ENCODE measurements at regions not wholly inside any gene's neighbourhood (a gene's known extent, or its start where the extent isn't known, plus 50 kb on each side); places are given as distances from the start of the nearest gene placed in this dataset.
A peak's percentile ranks its signal among the peaks of the same experiment; 100 is the strongest.

DNA sequence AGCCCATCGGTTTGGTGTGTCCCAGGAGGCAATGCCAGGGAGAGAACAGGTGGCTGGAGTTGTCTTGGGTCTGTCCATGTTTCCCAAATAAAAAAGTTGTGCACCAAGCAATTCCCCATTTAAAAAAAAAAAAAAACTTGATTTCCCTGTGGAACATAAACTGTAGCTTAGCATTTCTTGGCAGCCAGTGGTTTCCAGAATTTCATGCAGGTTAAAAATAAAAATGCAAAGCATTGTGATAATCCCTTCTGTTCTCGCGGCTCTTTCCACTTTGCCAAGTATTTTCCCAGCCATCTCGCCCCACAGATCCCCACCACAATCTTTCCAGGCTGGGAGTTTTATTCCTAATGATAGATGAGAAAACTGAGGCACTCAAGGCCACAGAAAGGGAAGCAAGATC, 51.4 kb upstream of the MSX1 start:
- no peak for DNase-seq (ENCODE audit: low spot score)

DNA sequence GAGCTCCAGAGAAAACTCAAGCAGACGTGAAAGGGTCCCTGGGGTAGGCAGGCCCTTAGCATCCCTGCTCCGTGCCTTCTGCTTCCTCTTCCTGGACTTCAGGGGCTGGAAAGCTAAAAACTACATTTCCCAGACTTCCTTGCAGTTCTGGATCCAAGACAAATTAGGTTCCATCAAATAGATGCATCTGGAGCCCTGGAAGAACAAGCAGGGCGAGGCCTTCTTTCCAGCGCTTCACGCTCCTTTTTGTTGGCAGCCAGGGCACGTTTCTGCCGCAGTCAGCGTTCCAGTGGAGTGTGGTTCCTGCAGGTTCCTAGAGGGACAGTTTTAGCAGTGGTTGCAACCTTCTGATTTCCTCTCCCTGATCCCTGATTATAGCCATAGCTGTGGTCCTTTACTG, 53.6 kb upstream of the MSX1 start:
- DNase-seq (ENCODE audit: low spot score): no peak

DNA sequence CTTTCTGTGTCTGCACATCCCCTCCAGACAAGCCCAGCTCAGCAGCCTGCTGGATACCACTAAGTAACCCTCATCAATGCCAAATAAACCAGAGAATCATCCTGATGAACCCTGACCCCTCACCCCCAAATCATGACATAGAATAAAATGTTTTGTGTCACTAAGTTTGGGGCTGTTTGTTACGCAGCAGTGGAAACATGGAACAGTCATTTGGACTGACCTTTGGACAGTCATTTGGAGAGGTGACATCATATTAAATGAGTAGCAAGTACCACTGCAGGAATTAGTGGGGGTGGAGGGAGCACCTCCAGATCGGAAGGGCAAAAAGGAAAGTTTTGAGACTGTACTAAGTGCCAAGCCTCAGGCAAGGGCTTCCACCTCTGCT, 55.6 kb upstream of the MSX1 start:
- DNase-seq (ENCODE audit: low spot score): no peak

DNA sequence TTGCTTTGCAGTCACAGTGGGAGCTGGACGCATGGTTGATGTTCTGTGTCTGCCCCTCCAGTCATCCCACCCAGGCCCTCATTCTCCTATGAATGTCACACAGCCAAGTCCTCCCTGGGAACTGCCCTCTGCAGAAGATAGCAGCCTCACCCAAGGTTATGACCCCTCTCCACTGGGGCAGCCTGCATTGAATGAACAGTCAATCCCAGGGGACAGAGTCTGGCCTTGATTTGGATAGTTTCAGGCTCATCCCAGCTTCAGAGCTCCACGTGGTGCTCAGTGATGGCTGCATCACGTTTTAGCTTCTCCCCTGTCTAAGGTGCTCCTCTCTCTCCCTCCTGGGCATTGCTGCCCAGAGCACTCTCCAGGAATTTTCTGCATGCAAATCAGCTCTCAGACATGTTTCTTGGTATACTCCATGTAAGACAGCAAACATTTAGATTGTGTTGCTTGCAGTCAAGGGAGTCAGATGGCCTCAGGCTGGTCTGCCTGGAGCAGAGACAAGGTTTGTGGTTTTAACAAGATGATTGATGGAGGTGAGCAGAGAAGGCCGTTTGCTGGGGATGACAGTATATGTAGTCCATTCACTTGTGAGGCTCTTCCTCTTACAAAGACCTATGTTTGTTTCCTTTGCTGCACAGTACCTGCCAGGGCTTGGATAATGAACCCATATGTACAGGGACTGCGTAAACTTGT, 56.1 kb upstream of the MSX1 start:
- DNase-seq (ENCODE audit: low spot score): no peak

DNA sequence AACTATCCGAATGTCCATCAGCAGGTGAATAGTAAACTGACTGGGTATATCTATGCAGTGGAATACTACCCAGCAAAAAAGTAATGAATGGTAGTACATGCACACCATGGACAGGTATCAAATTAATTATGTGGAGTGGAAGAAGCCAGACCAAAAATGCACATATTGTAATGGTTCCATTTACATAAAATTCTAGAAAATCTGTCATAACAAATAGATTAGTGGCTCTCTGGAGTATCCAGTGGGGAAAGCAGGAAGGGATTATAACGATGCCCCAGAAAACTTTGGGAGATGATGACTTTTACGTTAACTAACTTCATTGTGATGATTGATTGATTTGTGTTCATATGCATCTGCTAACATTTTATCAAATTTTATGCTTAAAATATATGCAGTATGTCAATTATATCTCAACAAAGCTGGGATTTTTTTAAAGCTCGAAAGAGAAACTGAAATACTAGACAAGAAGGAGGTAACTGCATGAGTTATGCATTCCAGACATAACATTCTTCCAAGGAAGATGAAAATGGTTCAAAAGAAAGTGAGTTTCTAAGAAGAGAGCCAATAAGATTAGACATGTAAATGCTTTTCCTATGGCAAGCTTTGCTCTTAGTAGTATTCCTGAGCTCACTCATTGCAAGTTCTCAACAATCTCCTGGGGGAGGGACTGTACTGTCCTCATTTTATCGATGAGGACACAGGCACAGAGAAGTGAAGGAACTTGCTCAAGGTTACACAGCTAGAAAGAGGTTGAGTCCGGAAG, 58.6 kb upstream of the MSX1 start:
- peak; percentile 79 for DNase-seq (ENCODE audit: low spot score)

DNA sequence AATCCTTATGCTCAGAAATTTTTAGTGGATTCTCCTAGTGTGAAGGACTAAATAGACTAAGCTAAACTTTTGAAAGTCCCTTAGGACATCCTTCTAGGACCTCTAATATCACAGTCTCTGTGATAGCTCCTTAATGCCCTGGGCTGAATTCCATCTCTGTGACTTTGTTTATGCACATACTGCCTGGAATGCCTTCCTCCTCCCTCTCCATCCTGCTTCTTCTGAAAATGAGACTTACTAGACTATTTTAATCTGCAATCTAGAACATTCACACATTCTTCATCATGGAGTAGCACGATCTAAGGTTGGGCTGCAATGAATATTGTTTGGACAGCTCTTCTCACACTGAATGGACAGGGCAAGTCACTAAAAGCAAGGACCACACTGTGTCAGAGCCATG, 65.0 kb upstream of the MSX1 start:
- DNase-seq (ENCODE audit: low spot score): no peak

DNA sequence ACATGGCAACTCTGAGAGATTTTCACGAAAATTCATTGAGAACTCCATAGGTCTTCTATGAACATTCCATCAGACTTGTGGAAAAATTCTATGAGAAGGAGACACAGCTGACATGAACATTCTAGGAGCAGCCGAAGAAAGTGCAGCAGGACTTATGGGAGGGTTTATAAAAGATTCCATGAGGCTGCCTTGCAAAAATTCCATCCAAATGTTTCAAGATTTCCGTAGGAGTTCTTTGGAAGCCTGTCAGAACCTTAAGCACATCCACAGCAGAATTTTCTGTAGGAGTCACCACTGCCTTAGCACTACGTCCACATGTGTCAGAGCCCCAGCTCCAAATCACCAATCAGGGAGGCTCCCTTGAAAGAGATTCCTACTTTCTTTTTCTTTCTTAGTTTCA, 67.0 kb upstream of the MSX1 start:
- peak; percentile 87 for DNase-seq (ENCODE audit: low spot score)

DNA sequence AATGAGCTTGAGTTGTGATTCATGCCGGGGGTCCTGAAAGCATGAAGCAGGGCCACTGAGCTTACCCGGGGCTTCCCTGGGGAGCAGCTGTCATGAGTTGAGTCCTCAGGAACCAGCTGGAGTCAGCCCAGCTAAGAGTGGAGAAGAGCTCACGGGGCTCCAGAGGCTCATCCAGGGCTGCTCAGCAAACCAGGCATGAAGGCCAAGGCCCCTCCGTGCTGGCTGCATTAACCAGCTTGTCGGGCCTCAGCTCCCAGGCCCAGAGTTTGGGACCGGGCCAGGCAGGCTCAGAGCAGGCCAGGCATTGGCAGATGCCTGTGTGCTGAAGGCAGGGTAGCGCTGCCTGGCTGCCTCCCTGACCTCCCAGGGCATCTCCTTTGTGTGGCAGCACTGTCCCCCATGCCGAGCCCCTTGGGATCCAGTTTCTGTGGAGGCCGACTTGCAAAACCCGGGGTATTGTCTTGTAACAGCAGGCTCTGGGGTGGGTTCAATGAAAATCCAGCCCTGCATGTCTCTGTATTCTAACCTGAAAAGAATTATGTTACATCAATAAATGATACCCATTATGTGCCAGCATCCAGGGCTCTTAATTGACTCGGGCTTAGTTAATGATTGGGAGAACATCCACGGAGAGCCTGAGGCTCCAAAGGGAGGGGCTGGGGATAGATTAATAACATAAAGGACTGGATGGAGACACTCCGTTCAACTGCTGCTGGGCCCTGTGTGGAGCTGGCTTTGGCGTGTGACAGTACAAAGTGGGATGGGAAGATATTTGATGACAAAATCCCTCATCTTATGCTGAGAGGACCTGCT, 68.0 kb upstream of the MSX1 start:
- DNase-seq (ENCODE audit: low spot score): peak; percentile 59

DNA sequence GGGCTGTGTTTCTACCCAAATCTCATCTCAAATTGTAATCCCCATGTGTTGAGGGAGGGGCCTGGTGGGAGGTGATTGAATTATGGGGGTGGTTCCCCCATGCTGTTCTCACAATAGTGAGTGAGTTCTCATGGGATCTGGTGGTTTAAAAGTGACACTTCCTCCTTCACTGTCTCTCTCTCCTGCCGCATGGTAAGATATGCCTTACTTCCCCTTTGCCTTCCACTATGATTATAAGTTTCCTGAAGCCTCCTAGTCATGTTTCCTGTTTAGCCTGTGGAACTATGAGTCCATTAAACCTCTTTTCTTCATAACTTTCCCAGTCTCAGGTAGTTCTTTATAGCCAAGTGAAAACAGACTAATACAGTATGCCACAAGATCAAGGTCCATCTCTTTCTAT, 70.0 kb upstream of the MSX1 start:
- DNase-seq (ENCODE audit: low spot score): no peak

DNA sequence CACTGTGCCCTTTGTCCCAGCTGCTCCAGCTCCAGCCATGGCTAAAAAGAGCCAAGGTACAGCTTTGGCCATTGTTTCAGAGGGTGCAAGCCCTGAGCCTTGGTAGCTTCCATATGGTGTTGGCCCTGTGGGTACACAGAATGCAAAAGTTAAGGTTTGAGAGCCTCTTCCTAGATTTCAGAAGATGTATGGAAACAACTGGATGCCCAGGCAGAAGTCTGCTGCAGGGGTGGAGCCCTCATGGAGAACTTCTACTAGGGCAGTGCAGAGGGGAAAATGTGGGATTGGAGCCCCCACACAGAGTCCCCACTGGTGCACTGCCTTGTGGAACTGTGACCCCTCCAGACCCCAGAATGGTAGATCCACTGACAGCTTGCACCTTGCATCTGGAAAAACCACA, 70.9 kb upstream of the MSX1 start:
- no peak for DNase-seq (ENCODE audit: low spot score)

DNA sequence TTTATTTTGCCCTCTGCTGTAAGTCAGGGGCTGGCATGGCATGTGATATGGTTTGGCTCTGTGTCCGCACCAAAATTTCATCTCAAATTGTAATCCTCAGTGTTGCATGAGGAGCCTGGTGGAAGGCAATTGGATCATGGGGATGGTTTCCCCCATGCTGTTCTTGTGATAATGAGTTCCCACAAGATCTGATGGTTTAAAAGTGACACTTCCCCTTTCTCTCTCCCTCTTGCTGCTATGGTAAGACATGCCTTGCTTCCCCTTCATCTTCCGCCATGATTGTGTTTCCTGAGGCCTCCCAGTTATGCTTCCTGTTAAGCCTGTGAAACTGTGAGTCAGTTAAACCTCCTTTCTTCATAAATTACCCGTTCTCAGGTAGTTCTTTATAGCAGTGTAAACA, 72.0 kb upstream of the MSX1 start:
- no peak for DNase-seq (ENCODE audit: low spot score)

DNA sequence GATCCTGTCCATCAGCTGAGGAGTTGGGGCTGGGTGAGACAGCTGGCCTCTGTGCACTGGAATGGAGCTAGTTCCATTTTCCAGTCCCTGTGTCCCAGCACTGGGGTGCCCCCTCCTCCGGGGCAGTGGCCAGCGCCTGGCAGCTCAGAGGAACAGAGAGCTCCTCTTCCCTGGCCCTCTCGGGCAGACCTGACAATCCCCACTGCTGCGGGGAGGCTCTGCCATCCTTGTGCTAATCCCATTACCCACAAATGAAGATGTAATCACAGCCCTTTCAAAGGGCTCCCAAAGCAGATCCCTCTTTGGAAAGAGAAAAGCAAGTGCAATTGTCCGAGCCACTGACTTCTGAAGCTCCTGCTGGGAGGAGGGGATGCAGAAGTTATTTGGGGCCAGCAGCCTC, 75.1 kb upstream of the MSX1 start:
- DNase-seq (ENCODE audit: low spot score): no peak

DNA sequence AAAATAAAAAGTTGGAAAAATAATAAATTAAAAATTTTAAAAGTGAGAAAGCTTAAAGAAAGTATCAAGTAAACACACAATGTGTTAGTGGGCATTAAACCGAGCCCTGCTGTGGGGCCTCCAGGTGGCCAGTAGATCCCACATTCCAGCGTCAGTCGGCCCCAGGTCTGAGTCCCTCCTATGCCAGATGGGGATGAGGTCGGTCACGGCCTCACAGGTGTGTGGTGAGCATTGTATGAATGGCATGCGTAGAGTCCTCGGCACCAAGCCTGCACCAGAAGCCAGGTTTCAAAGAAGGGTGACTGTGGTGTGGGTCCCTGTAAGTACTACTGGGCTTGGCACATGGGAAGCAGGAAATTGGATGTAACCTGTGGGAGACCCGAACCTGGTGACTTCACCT, 75.6 kb upstream of the MSX1 start:
- no peak for DNase-seq (ENCODE audit: low spot score)

DNA sequence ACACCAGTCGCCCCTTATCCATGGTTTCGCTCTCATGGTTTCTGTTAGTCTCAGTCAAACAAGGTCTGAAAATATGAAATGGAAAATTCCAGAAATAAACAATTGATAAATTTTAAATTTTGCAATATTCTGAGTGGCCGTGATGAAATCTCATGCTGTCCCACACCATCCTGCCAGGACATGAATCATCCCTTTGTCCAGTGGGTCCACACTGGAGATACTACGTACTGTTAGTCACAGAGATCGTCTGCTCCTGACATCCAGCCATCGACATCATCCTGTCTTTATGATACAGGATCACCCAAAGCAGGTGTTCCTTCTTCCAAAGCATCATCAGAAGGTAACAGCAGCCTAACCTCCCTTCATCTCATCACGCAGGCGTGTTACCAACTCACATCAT, 76.5 kb upstream of the MSX1 start:
- DNase-seq (ENCODE audit: low spot score): peak; percentile 66

DNA sequence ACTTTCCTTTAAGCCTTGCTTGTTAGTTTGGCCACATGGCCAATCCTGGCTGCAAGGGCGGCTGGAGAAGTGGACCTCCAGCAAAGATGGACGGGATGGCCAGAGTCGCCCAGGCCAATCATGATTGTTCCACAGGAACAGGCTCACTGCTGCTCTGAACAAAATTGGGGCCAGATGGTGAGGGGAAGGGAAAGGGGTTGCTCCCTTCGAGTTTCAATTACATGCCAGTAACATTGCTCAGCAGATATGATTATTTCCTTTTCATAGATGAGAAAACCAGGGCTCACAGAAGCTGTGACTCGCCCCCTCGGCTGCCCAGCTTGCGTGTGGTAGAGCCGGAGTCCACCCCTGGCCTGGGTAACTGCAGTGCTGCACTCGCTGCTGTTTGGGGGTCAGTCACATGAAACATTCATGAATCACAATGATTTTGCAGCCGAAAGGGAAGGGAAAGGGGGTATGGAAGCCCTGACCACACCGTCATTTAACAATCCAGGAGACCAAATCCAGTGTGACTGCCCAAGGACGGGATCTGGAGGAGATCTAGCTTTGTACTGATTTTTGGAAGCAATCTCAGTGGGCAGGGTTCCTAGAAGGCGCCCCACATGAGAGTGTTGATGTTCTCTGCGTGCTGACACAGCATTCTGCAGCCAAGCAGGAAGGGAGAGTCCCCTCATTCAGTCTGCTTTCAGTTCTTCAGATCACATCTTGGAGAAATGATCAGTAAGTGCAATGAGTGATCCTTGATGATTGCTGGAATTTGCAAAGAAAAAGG, 77.3 kb upstream of the MSX1 start:
- peak; percentile 77 for DNase-seq (ENCODE audit: low spot score)

DNA sequence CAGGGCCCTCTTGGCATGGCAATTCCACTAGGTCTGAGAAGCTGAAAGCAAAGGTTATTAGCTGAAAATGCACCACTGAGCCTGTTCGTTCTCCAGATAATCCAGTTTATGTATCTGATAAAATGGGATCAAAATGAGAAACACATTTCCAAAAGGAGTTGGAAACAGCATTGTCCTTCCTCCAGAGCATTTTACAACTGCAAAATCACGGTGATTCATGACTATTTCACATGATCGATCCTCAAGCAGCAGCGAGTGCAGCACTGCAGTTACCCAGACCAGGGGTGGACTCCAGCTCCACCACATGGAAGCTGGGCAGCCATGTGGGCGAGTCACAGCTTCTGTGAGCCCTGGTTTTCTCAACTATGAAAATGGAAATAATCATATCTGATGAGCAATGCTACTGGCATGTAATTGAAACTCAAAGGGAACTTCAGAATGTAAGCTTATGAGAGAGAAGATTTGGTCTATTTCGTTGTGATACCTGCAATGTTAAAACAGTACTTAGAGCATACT, 78.7 kb upstream of the MSX1 start:
- peak; percentile 87 for DNase-seq (ENCODE audit: low spot score)

DNA sequence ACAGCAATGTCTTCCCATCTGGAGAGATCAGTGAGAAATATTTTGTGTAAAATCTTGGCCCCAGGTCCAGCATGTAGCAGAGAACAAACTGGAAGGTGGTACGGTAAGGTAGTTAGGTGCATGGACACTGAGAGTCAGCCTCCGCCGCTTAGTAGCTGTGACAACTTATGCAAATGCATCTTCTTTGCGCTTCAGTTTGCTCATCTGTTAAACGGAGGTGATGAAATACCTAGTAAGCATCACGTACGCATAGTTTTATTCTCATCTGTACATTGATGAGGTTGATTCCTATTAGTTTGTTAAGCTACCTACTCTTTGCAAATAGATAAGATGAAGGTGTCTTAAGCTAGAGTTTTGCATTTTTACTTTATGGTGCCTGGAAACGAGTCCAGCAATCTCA, 80.0 kb upstream of the MSX1 start:
- DNase-seq (ENCODE audit: low spot score): no peak

DNA sequence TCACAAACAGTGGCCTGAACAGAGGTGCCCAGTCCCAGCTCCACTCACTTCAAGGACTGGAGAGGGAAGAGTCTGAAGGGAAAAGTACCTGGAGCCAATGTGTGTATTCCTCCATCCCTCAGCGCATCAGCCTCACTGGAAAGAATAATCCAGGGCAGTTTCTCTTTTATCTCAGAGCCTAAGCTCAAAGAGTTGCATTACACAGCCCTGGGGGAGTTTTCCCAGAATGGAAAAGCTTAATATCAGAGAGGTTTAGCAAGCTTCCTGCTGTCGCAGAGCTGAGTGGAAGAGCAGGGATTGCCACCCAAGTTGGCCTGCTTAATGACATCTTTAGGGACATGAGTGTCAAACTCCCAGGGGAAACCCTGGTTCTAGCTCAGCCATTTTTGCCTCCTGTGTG, 80.4 kb upstream of the MSX1 start:
- DNase-seq (ENCODE audit: low spot score): no peak

DNA sequence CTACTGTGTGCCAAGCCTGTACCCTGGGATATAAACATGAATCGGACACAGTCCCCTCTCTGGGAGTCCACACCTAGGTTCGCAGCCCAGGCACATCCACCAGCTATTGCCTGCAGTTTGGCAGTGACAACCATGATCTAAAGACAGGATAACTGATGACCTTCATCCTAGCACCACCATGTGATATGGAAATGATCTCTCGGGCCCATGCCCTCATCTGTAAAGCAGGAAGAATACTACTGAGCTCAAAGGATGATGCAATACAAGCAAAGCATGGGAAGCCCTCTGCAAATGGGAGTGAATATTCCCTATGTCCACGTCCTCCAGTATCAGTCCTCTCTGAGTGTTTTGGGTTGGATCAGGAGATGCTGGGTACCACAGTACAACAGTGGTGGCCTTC, 80.9 kb upstream of the MSX1 start:
- no peak for DNase-seq (ENCODE audit: low spot score)

DNA sequence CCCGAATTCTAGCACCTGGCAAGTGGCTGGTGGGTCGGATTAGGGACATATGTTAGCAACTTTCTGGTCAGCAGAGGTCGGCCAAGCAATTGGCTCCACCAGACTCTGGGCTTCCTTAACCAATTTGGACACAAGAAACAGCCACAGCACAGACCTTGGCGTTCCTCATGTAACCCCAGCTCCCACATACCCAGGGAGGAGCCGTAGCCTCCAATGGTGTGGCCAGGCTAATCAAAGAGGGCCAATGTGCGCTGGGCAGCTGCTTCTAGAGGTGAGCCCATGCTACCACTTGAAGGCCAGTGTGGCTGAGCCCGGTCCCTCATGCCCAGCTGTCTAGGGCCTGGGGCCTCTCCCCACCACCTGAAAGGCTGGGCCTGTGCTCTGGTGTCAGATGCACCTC, 82.5 kb upstream of the MSX1 start:
- DNase-seq (ENCODE audit: low spot score): no peak

DNA sequence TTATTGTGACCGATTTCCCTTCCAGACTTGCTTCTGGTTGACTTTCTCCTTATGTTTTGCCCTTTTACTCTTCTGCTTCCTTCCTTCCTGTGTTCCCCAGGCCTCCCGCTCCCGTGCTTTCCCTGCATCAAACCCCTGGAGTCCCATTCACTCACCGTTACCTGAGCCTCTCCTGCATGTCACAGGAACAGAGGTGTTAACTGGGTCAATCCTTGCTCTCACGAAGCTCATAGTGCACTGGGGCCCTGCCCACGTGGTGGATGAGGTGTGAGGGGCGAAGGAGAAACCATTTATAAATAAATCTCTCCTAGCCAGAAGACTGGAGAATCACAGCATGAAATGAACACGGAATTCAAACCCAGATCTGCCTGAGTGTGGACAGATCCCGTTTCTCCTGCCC, 83.1 kb upstream of the MSX1 start:
- DNase-seq (ENCODE audit: low spot score): no peak

DNA sequence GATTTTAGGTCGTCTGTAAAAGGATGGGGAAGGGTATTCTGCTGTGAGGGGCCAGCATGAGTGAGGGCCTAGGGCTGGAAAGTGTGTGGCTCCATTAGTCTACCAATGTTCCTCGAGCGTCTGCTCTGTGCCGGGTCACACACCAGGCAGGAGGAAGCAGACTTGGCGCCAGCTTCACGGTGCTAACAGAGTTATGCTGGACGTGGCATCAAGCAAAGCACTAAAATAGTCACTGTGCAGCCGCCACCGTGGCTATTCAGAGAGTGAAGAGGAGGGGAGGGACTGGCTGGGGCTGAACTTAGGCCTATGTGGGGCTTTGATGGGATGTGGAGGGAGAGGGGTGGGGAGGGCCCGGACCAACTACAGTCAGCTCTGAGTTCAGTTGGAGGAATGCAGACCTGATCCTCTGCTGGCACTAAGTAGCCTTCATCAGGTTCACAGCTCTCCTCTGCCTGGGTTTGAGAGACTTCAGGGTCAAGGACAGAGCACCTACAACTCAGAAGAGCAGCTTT, 83.9 kb upstream of the MSX1 start:
- DNase-seq (ENCODE audit: low spot score): no peak
